ENCODE measurements at regions not wholly inside any gene's neighbourhood (a gene's known extent, or its start where the extent isn't known, plus 50 kb on each side); places are given as distances from the start of the nearest gene placed in this dataset.

DNA sequence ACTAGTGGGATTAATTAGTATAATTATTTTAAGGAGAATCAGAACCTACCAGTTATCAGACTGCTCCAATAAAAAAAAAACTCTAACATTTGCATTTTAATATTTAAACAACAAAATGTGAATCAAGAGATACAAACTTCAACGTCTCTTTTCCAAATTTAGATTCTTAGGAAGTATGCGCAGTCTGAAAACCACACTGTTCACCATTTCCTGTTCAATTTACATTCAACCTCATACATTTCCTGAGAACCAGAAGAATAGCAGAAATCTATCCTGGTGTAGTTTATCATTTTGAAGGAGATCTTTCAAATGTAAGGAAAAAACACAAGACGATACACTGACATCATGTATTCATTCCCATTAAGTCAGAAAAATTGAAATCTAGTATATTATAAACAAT lies 869.2 kb downstream of the EFNA5 start:
- TF ChIP-seq POLR2AphosphoS5 (IDR thresholded peaks at IDR 0.05; ENCODE audit: low read depth, low read length), result no peak
- no peak for TF ChIP-seq SIN3A (IDR thresholded peaks at IDR 0.05; ENCODE audit: borderline replicate concordance, insufficient read depth, low read length)
- TF ChIP-seq FOXP2 (optimal IDR thresholded peaks at IDR 0.05; ENCODE audit: borderline replicate concordance, extremely low read depth, extremely low read length, insufficient read depth), result no peak
- TF ChIP-seq, protein P1, sequence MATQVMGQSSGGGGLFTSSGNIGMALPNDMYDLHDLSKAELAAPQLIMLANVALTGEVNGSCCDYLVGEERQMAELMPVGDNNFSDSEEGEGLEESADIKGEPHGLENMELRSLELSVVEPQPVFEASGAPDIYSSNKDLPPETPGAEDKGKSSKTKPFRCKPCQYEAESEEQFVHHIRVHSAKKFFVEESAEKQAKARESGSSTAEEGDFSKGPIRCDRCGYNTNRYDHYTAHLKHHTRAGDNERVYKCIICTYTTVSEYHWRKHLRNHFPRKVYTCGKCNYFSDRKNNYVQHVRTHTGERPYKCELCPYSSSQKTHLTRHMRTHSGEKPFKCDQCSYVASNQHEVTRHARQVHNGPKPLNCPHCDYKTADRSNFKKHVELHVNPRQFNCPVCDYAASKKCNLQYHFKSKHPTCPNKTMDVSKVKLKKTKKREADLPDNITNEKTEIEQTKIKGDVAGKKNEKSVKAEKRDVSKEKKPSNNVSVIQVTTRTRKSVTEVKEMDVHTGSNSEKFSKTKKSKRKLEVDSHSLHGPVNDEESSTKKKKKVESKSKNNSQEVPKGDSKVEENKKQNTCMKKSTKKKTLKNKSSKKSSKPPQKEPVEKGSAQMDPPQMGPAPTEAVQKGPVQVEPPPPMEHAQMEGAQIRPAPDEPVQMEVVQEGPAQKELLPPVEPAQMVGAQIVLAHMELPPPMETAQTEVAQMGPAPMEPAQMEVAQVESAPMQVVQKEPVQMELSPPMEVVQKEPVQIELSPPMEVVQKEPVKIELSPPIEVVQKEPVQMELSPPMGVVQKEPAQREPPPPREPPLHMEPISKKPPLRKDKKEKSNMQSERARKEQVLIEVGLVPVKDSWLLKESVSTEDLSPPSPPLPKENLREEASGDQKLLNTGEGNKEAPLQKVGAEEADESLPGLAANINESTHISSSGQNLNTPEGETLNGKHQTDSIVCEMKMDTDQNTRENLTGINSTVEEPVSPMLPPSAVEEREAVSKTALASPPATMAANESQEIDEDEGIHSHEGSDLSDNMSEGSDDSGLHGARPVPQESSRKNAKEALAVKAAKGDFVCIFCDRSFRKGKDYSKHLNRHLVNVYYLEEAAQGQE (IDR thresholded peaks at IDR 0.05; ENCODE audit: insufficient read depth in 1 of 2, low read depth in 2 of 2, low read length in 2 of 2), result no peak
- no peak for TF ChIP-seq TAF1 (IDR thresholded peaks at IDR 0.05; ENCODE audit: borderline replicate concordance, insufficient read depth, low read length)

DNA sequence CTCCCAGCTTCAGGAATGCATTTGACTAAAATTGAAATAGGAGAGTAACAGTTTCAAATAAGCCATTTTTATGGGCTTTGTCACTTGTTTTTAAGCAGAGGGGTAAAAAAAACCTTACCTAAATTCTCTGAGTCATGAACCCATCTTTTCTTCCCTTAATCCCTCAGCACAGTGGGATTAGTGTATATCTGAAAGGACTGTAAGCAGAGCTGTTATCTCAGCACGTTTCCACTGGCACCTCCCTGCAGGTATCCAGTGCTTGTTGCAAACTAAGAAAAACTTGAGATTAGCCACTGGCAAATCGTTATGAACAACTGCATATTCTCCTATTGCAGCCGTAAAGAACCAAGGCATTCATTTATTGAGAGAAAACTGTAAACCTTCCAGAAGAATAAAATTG lies 872.7 kb downstream of the EFNA5 start:
- TF ChIP-seq POLR2AphosphoS5 (IDR thresholded peaks at IDR 0.05; ENCODE audit: low read depth, low read length), result no peak
- TF ChIP-seq SIN3A (IDR thresholded peaks at IDR 0.05; ENCODE audit: borderline replicate concordance, insufficient read depth, low read length), result no peak
- TF ChIP-seq TAF1 (IDR thresholded peaks at IDR 0.05; ENCODE audit: borderline replicate concordance, insufficient read depth, low read length), result no peak
- TF ChIP-seq, protein P1 (IDR thresholded peaks at IDR 0.05; ENCODE audit: insufficient read depth in 1 of 2, low read depth in 2 of 2, low read length in 2 of 2), result no peak
- no peak for TF ChIP-seq FOXP2 (optimal IDR thresholded peaks at IDR 0.05; ENCODE audit: borderline replicate concordance, extremely low read depth, extremely low read length, insufficient read depth)

DNA sequence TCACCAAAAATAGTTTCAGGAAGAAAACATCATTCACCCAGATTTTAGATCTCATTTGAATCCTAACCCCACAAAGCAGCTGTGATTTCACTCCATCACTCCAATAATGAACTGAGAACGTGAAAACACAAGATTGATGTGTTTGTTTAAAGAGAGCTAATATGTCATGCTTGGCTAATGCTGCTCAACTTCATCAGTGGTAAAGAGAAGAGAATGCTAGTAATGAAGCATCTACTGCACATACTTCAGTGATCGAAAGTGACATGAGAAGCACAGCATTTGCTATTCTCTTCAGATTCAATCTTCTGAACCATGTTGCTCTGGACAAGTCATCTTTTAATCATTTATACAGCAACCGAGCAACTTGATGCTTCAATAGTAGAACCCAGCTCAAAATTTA lies 874.7 kb downstream of the EFNA5 start:
- TF ChIP-seq SIN3A (IDR thresholded peaks at IDR 0.05; ENCODE audit: borderline replicate concordance, insufficient read depth, low read length) (no peak), TAF1 (IDR thresholded peaks at IDR 0.05; ENCODE audit: borderline replicate concordance, insufficient read depth, low read length) (no peak), POLR2AphosphoS5 (IDR thresholded peaks at IDR 0.05; ENCODE audit: low read depth, low read length) (no peak), FOXP2 (optimal IDR thresholded peaks at IDR 0.05; ENCODE audit: borderline replicate concordance, extremely low read depth, extremely low read length, insufficient read depth) (no peak)
- TF ChIP-seq, protein P1 (IDR thresholded peaks at IDR 0.05; ENCODE audit: insufficient read depth in 1 of 2, low read depth in 2 of 2, low read length in 2 of 2), result no peak

DNA sequence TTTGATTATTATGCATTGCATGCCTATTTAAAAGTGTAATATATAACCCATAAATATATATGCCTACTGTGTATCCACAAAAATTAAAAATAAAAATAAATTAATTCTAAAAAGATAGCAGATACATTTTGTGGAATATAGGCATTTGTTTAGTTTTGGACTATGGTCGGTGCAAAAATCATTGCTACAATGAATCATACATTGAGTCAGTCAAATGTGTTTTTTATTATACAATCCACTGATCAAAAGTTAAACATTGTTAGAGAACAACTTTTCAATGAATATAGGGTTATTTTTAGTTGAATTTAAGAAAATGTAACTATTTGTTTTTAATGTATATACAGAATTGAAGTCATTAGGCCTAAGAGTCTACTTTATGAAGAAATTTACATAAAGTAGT lies 885.9 kb downstream of the EFNA5 start:
- TF ChIP-seq POLR2AphosphoS5 (IDR thresholded peaks at IDR 0.05; ENCODE audit: low read depth, low read length) (no peak), TAF1 (IDR thresholded peaks at IDR 0.05; ENCODE audit: borderline replicate concordance, insufficient read depth, low read length) (no peak), SIN3A (IDR thresholded peaks at IDR 0.05; ENCODE audit: borderline replicate concordance, insufficient read depth, low read length) (no peak), FOXP2 (optimal IDR thresholded peaks at IDR 0.05; ENCODE audit: borderline replicate concordance, extremely low read depth, extremely low read length, insufficient read depth) (no peak)
- TF ChIP-seq, protein P1 (IDR thresholded peaks at IDR 0.05; ENCODE audit: insufficient read depth in 1 of 2, low read depth in 2 of 2, low read length in 2 of 2), result no peak

DNA sequence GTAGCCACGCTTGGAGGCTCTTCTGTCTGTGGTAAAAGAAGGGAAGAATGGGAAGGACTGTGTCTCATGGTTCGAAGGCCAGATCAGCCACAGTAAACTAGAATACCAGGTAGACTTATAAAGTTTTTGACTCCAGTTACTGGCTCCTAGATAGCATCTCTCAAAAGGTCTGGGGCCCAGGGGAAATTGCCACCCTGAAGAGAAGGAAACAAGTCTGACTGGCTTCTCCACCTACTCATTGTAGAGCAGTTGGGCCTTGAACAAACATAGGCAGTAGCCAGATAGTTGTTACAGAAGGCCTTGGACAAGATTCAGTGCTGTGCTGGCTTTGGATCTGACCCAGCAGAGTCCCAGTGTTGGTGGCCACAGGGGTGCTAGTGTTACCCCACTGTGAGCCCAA lies 890.4 kb downstream of the EFNA5 start:
- TF ChIP-seq SIN3A (IDR thresholded peaks at IDR 0.05; ENCODE audit: borderline replicate concordance, insufficient read depth, low read length) (no peak), TAF1 (IDR thresholded peaks at IDR 0.05; ENCODE audit: borderline replicate concordance, insufficient read depth, low read length) (no peak), FOXP2 (optimal IDR thresholded peaks at IDR 0.05; ENCODE audit: borderline replicate concordance, extremely low read depth, extremely low read length, insufficient read depth) (no peak), POLR2AphosphoS5 (IDR thresholded peaks at IDR 0.05; ENCODE audit: low read depth, low read length) (no peak)
- TF ChIP-seq, protein P1 (IDR thresholded peaks at IDR 0.05; ENCODE audit: insufficient read depth in 1 of 2, low read depth in 2 of 2, low read length in 2 of 2), result no peak

Data from PFSK-1 (cell line).